Mucosa of rectum (tissue), 2 donors: ENCODE measurements at regions not wholly inside any gene's neighbourhood (a gene's known extent, or its start where the extent isn't known, plus 50 kb on each side); places are given as distances from the start of the nearest gene placed in this dataset.

Experiments
- H3K27ac ChIP-seq, 2 donors: one replicate each; pipeline ENCODE4 v1.7.0; 2013; ENCODE audit warnings: inconsistent platforms in 2 of 2, low read depth in 2 of 2, low read length in 2 of 2
- H3K27me3 ChIP-seq, 2 donors: one replicate each; pipeline ENCODE4 v1.7.0; 2013; ENCODE audit warnings: low read length in 2 of 2; ENCODE audit not compliant: control insufficient read depth in 2 of 2, insufficient read depth in 2 of 2
- H3K36me3 ChIP-seq, 2 donors: one replicate each; pipeline ENCODE4 v1.7.0; 2013; ENCODE audit warnings: low read length in 2 of 2; ENCODE audit not compliant: control insufficient read depth in 2 of 2, insufficient read depth in 2 of 2
- H3K4me1 ChIP-seq, 2 donors: one replicate each; pipeline ENCODE4 v1.7.0; 2013; ENCODE audit warnings: low read length in 2 of 2, mild to moderate bottlenecking in 1 of 2; ENCODE audit not compliant: control insufficient read depth in 2 of 2, insufficient read depth in 2 of 2
- H3K4me3 ChIP-seq, 2 donors: one replicate each; pipeline ENCODE4 v1.7.0; 2013; ENCODE audit warnings: low read length in 2 of 2
- H3K9ac ChIP-seq, 2 donors: one replicate each; pipeline ENCODE4 v1.7.0; 2013; ENCODE audit warnings: low read length in 2 of 2, low read depth in 1 of 2, mild to moderate bottlenecking in 1 of 2
- H3K9me3 ChIP-seq, 2 donors: one replicate each; pipeline ENCODE4 v1.7.0; 2013; ENCODE audit warnings: low read length in 2 of 2; ENCODE audit not compliant: control insufficient read depth in 2 of 2
- donor health status: healthy.
- donor health status: Normal muscosa, but diverticular disease.

- Histone ChIP-seq H3K36me3 (no peaks in the 10 kb centered on the region), H3K27me3 (no peaks in the 10 kb centered on the region), H3K4me3 (no peak overlapping the region), H3K9ac (no peak overlapping the region), H3K4me1 (no peaks in the 10 kb centered on the region), H3K9me3 (peaks cover 6 to 12% of the 10 kb centered on the region in 2 donors), H3K27ac (no peak overlapping the region)
Observed at GRCh38 chr4:14069886-14070285, 442.4 kb upstream of the BOD1L1 start.

GRCh38 chr4:14070289-14070880, 442.9 kb upstream of the BOD1L1 start:
- no peaks in the 10 kb centered on the region for H3K4me1 ChIP-seq
- H3K9ac ChIP-seq = no peak overlapping the region
- H3K27ac ChIP-seq = no peak overlapping the region
- peaks cover 6 to 12% of the 10 kb centered on the region in 2 donors for H3K9me3 ChIP-seq
- H3K36me3 ChIP-seq = no peaks in the 10 kb centered on the region
- H3K4me3 ChIP-seq = no peak overlapping the region
- no peaks in the 10 kb centered on the region for H3K27me3 ChIP-seq

DNA sequence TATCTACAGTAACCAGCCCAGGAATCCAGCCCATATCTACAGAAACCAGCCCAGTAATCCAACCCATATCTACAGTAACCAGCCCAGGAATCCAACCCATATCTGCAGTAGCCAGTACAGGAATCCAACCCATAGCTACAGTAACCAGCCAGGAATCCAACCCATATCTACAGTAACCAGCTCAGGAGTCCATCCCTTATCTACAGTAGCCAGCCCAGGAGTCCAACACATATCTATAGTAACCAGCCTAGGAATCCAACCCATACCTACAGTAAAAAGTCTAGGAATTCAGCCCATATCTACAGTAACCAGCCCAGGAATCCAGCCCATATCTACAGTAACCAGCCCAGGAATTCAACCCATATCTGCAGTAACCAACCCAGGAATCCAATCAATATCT, 445.0 kb upstream of the BOD1L1 start:
- Histone ChIP-seq H3K27me3 (no peaks in the 10 kb centered on the region), H3K4me3 (no peak overlapping the region), H3K9ac (no peak overlapping the region), H3K36me3 (no peaks in the 10 kb centered on the region), H3K27ac (no peak overlapping the region), H3K9me3 (peaks cover 8 to 12% of the 10 kb centered on the region in 2 donors), H3K4me1 (no peaks in the 10 kb centered on the region)

GRCh38 chr4:14076776-14077175, 449.3 kb upstream of the BOD1L1 start:
- H3K27ac ChIP-seq = no peak overlapping the region
- H3K36me3 ChIP-seq = no peaks in the 10 kb centered on the region
- H3K4me3 ChIP-seq = no peak overlapping the region
- no peaks in the 10 kb centered on the region for H3K27me3 ChIP-seq
- no peak overlapping the region for H3K9ac ChIP-seq
- no peaks in the 10 kb centered on the region for H3K4me1 ChIP-seq
- H3K9me3 ChIP-seq = peaks cover 7 to 11% of the 10 kb centered on the region in 2 donors

DNA sequence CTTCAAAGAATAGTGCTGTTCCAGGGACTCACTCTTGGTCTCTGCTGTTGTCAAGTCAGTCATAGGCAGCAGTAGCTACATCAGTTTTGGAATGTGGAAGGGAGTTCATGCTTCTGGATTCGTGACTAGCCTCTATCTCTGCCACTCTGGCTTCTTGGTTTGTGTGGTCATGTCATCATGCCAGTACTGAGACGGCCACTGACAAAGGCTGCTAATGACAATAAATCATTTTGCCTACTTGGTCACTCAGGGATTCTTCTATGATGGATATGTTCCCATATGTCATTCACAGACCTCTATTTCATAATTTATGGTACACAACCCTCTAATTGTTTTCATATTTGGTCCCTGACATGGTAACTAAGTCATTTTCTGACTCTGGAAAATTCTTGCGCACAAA, 450.8 kb upstream of the BOD1L1 start:
- Histone ChIP-seq H3K9me3 (peaks cover 0 to 5% of the 10 kb centered on the region in 2 donors), H3K27me3 (no peaks in the 10 kb centered on the region), H3K27ac (no peak overlapping the region), H3K4me3 (no peak overlapping the region), H3K9ac (no peak overlapping the region), H3K4me1 (no peaks in the 10 kb centered on the region), H3K36me3 (no peaks in the 10 kb centered on the region)

DNA sequence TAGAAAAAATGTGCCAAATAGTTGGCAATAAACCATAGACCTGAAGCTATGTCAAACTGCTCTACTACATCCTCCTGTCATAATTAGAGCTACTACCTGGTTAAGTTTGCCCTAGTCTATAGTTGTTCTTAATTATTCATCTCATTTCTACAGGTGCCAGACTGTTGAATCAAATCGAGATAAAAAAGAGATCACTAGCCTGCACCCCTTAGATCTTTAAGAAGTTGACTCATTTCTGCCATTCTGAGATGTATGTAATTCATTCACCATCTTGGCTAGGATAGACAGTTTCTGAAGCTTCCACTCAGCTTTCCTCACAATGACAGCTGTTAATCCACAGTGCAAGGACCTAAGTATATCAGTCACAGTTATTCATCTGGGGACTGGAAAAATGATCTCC, 452.1 kb upstream of the BOD1L1 start:
- H3K9ac ChIP-seq = no peak overlapping the region
- no peak overlapping the region for H3K27ac ChIP-seq
- no peak overlapping the region for H3K4me3 ChIP-seq
- H3K9me3 ChIP-seq = peaks cover 0 to 5% of the 10 kb centered on the region in 2 donors
- H3K27me3 ChIP-seq = no peaks in the 10 kb centered on the region
- no peaks in the 10 kb centered on the region for H3K4me1 ChIP-seq
- H3K36me3 ChIP-seq = no peaks in the 10 kb centered on the region

DNA sequence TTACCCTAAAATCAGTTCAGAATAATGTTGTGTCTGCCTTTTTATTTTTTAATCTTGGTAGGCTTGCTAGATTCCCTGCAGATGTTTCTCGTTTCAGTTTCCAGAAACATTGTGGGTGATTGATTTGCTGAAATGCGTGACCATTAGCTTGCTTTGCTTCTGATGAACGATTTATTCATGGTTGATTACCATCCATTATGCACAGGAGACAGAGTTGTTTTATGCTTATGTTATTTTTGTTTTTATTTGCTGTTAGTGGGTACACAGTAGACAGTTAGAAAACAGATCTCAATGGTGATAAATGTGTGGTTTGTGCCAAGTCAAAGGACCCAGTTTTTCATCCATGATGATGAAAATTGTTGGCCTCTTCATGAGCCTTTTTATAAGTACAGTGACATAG, 455.6 kb upstream of the BOD1L1 start:
- peaks cover 0 to 3% of the 10 kb centered on the region in 2 donors for H3K9me3 ChIP-seq
- H3K4me3 ChIP-seq = no peak overlapping the region
- no peak overlapping the region for H3K27ac ChIP-seq
- H3K27me3 ChIP-seq = no peaks in the 10 kb centered on the region
- H3K9ac ChIP-seq = no peak overlapping the region
- no peaks in the 10 kb centered on the region for H3K4me1 ChIP-seq
- no peaks in the 10 kb centered on the region for H3K36me3 ChIP-seq

DNA sequence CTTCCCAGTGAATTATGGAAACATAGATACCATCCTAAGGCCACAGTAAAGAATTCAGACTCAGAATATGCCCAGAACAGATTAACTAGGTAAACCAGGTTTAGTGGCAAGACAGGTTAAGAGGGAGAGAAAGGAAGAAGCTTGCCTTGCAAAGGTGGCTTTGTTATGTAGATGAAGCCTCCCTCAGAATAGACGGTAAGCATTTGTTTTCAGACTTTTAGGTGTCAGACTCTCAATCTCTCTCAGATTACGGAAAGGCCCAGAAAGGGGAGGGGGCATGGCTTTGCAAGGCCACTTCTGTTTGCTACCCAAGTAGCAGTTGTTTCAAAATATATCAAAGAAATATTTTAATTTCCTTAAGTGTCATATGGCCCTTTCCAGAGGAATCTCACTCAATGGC, 457.1 kb upstream of the BOD1L1 start:
- no peaks in the 10 kb centered on the region for H3K27me3 ChIP-seq
- H3K9ac ChIP-seq = no peak overlapping the region
- H3K4me1 ChIP-seq = no peaks in the 10 kb centered on the region
- H3K9me3 ChIP-seq = no peaks in the 10 kb centered on the region
- no peak overlapping the region for H3K27ac ChIP-seq
- H3K36me3 ChIP-seq = no peaks in the 10 kb centered on the region
- no peak overlapping the region for H3K4me3 ChIP-seq

DNA sequence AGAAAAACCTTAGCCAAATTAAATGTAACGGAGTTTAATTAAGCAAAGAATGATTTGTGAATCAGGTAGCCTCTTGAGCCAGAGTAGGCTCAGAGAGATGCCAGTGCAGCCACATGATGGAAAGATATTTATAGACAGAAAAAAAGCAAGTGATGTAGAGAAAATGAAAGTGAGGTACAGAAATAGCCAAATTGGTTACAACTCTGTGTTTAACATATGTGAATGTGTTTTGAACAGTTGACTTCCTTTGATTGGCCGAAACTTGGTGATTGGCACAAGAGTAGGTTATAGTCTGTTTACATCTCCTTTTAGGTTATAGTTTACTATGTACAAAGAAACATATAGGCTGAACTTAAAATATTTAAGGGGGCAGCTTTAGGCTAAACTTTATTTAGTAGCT, 459.9 kb upstream of the BOD1L1 start:
- Histone ChIP-seq H3K9me3 (no peaks in the 10 kb centered on the region), H3K27ac (no peak overlapping the region), H3K36me3 (no peaks in the 10 kb centered on the region), H3K9ac (no peak overlapping the region), H3K27me3 (no peaks in the 10 kb centered on the region), H3K4me3 (no peak overlapping the region), H3K4me1 (no peaks in the 10 kb centered on the region)

DNA sequence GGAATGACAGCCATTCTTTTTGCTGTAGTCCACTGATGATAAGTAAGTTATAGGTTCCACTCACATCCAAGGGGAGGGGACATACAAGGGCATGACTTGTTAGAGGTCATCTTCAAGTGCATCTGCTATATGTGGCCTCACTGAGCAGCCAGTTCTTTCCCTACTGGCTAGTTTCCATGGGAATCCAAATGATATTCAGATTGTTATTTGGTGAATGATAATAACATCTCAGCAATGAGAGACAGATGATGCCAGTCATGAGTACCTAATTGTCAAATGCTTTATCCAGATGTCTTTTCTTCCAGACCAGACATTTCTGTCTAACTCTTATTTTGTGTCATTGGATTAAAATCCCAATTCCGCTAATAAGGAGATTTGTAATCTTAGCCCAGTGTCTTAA, 460.4 kb upstream of the BOD1L1 start:
- Histone ChIP-seq H3K9ac (no peak overlapping the region), H3K36me3 (no peaks in the 10 kb centered on the region), H3K4me1 (no peaks in the 10 kb centered on the region), H3K4me3 (no peak overlapping the region), H3K27ac (no peak overlapping the region), H3K9me3 (no peaks in the 10 kb centered on the region), H3K27me3 (no peaks in the 10 kb centered on the region)

DNA sequence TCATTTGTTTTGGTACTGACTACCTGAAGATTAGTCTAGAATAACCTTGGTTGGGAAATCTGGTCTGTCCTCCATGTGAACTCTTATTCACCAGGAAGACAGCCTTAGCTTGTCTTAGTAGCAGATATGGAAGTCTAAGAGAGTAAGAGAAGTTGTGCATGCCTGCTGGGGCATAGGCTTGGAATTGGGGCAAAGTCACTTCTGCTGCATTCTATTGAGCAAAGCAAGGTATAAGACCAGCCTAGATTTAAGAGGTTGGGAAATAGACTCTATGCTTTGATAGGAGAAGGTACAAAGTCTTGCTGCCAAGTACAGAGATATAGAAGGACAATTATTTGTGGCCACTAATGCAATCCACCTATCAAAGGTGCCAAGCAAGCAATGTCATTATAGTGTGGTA, 464.0 kb upstream of the BOD1L1 start:
- Histone ChIP-seq H3K27me3 (no peaks in the 10 kb centered on the region), H3K27ac (no peak overlapping the region), H3K4me1 (no peaks in the 10 kb centered on the region), H3K4me3 (no peak overlapping the region), H3K9ac (no peak overlapping the region), H3K36me3 (no peaks in the 10 kb centered on the region), H3K9me3 (peaks cover 0 to 2% of the 10 kb centered on the region in 2 donors)
